Activated CD4-positive, alpha-beta T cell treated with anti-CD3 and anti-CD28 coated beads for 48 hours (primary cell): ENCODE measurements at regions not wholly inside any gene's neighbourhood (a gene's known extent, or its start where the extent isn't known, plus 50 kb on each side); places are given as distances from the start of the nearest gene placed in this dataset.

Source experiments
- DNase-seq: peaks from one replicate; pipeline ENCODE4 v3.0.0-alpha.2; 2020

DNA sequence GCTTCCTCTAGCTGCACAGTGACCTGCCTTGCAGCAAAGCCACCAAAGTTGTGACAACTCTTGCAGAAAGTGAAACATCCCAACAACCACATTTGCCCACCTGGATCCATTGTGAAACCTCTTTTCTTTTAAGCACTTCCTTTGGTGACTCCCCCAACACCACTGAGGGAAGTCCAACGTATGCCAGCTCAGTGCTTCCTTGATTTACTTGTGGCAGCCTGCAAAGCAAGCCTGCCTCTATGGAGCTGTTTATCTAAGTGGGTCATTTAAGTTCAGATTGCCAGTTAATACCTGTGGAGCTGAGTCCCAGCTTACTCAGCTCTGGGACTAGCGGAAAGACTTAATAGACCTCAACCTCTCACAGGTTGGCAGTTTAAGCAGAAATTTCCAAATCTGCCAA is 230.8 kb upstream of the GHITM start:
- no peak for DNase-seq

GRCh38 chr10:83909001-83909400 is 230.3 kb upstream of the GHITM start:
- no peak for DNase-seq

DNA sequence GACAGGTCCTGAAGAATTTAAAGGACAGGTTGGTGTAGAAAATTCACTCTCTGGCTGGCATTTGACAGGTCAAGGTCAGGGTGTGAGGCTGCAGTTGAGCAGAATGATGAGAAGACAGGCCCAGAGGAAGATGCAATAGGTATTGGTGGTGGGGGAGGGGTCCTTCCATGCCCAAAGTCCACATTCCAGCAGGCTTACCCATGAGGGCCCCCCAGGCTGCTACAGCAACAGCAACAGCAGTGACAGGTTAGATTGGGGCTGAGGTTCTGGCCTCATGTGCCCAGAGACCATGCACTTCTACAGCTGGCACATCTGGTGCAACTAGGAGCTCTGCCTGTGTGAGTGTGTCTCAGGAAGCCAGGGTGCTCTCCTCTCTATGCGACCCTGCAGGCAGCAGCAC is 223.5 kb upstream of the GHITM start:
- DNase-seq, result no peak

- peak; percentile 15 for DNase-seq
Observed at GRCh38 chr10:83917537-83918506, 221.5 kb upstream of the GHITM start.

- no peak for DNase-seq
Observed at GRCh38 chr10:83919187-83919586, 220.1 kb upstream of the GHITM start.

- DNase-seq, result no peak
Observed at GRCh38 chr10:83921984-83922860, 217.1 kb upstream of the GHITM start.

- no peak for DNase-seq
Observed at GRCh38 chr10:83925133-83925532, 214.2 kb upstream of the GHITM start.

- DNase-seq, result no peak
Observed at GRCh38 chr10:83926606-83927005, 212.7 kb upstream of the GHITM start.

DNA sequence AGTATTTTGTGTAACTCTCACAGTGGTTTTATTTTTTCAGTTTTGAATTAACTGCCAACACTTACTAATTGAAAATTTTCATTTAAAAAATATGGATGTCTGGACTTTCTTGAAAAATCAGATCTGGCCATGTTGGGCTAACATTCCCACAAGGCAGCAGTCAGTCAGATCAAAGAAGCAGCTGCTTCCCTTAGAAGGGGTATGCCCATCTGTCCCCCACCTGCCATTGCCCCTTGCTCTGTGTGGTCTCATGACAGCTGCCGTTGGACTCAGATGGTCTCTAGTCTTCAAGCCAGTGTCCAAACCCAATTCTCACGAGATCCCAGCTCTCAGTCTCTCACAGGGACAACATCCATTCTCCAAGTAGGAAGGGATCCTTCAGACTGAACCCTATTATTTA is 212.1 kb upstream of the GHITM start:
- DNase-seq, result no peak

DNA sequence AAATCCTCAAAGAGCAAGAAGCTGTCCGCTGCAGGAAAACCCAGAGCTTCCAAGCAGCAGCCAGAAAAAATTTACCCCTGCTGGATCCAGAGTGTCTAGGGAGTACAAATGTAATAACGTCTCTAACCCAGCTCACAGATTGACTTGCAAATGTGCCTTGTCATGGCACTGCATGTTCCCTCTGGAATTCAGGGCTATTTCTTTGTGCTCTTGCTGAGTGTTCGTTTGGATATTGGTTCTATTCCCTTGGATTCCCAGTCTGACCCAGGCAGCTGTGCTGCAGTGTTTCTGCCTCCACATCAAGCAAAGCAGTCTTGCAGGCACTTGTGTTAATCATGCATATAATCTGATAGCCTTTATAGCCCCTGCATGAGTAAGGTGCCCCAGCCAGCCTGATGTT is 209.9 kb upstream of the GHITM start:
- no peak for DNase-seq

DNA sequence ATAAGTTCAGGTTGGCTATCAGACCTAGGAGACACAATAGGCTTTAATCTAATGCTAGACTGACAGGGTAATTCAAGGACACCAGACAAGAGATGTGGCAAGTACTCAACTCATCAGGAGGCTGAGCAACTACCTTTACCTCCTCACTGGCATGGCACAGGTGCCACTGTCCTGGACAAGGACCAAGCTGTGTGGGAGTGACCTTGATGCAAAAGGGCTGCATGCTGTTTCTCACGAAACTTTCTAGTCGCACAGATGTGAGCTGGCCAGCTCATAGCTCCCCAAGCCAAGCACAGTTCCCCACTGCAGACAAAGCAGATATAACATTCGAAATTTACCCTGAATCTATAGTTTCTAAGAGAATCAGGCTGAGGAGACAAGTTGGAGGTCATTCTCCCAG is 207.6 kb upstream of the GHITM start:
- DNase-seq, result no peak

DNA sequence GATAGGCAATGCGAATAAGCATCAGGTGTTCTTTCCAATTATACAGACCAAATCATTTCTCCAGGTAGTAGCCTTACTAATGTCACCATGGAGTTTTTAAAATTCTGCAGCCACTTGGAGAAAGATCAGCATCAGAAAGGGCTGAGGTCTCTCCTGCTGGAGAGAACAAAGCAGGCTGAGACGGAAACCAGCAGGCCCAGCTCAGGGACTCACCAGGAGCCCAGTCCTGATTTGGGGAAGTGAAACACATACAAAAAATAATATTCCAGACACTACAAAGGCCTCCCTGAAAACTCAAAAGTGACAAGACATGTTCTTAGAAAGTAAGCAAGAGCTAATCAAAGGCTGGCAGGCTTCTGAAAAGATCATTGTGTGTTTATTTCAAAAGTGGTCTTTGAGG is 207.1 kb upstream of the GHITM start:
- no peak for DNase-seq

GRCh38 chr10:83934062-83934461 is 205.2 kb upstream of the GHITM start:
- DNase-seq, result no peak

GRCh38 chr10:83934641-83935338 is 204.5 kb upstream of the GHITM start:
- DNase-seq, result no peak

GRCh38 chr10:83935339-83935736 is 204.0 kb upstream of the GHITM start:
- DNase-seq, result no peak

- no peak for DNase-seq
Observed at GRCh38 chr10:83935911-83936310, 203.4 kb upstream of the GHITM start.

DNA sequence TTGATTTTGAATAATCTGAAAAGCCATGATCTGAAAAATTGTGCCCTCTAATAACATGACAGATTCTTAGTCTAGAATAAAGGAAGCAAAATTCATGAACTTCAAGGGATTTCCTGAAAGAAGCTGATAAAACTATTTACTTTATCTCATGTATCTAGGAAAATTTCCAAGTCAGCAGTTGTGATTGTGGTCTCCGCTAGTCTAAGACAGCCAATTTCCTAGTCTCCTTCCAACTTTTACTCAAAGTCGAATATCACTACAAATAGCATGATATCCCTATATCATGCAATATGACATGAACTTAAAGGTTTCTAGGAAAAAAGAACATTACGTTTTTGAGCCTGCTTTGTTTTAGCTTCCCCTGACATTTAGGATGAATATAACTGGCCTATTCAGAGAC is 202.1 kb upstream of the GHITM start:
- DNase-seq, result no peak

GRCh38 chr10:83937826-83938225 is 201.5 kb upstream of the GHITM start:
- DNase-seq, result no peak

GRCh38 chr10:83941189-83941588 is 198.1 kb upstream of the GHITM start:
- no peak for DNase-seq

DNA sequence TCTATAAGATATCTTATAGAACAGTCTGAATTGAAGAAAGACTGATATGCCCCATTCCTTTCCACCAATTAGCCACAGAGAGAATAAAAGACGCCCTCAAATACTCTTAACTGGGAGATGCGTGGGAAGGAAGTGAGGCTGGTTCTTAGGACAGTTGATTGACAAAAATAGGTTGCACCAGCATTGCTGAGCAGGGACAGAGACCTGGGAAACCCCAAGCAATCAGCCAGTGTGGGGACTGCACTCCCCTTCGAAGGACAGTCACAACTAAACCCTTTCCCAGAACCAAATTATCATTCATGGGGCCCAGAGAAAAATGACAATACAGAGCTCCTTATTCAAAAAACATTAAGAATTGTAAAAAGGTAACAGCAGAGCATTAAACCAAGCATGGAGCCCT is 196.9 kb upstream of the GHITM start:
- DNase-seq, result no peak

- no peak for DNase-seq
Observed at GRCh38 chr10:83943049-83943448, 196.3 kb upstream of the GHITM start.

DNA sequence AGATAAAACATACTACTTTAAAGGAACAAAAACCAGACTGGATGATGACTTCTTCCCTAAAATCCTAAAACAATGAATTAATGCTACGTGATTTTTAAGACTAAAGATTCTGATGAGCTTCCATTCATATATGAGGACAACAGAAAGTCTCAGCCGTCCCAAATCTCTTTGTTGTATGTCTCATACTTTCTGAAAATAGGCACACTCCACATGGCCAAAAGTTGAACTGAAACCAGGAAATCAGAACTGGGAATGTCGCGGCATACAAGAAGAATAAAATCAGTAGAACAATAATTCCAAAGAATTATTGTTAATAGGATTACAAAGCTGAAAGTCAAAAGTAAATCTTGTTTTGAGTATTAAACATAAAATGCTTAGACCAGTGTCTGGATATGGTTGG is 195.4 kb upstream of the GHITM start:
- no peak for DNase-seq

DNA sequence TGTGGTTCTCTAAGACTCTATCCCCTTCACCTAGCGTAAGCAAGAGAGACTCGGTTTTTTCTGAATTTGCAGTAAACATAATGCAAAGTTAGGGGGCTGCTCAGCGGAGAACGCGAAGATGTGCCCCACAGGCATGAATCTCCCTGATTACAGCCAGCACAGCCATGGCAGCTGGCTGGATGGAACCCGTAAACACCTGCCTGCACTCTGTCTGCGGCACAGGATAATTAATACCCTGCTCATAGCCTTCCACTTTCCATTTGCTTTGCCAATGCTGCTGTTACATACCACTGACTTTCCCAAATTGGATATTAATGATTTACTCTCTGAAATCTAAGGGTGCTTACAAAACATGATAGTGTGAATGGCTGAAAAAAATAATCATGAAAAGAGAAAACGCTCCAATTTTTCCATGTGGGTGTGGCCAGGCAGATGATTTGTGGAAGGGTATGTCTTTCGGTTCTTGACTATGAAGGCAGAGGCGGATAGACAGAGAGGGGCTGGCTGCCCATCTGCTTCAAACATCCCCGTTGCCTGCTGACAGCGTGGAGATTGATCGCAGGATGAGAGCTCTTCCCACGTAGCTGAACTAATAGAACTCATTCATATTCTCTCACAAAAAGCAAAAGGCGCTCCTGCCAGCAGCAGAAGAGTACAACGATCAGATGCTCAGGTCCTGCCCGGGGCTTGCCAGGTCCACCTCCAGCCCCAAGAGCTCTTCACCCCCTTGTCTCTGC is 193.2 kb upstream of the GHITM start:
- no peak for DNase-seq
